ENCODE measurements at regions not wholly inside any gene's neighbourhood (a gene's known extent, or its start where the extent isn't known, plus 50 kb on each side); places are given as distances from the start of the nearest gene placed in this dataset.

- Histone ChIP-seq H3K9me3 (replicated peaks; ENCODE audit: insufficient read depth, low read length) (no peaks in the 10 kb centered on the region), H3K79me2 (ENCODE audit: low read length) (no peaks in the 10 kb centered on the region), H3K4me1 (ENCODE audit: low read length) (no peaks in the 10 kb centered on the region), H3K4me3 (ENCODE audit: low read length) (no peak overlapping the region), H3K27ac (ENCODE audit: low read length) (no peak overlapping the region), H3F3A (ENCODE audit: insufficient read depth, low read length) (no peaks in the 10 kb centered on the region), H3K9me2 (replicated peaks; ENCODE audit: insufficient read depth, low read length) (no peaks in the 10 kb centered on the region), H4K20me1 (ENCODE audit: insufficient read depth, low read length) (no peaks in the 10 kb centered on the region), H3K4me2 (ENCODE audit: low read depth, low read length) (no peak overlapping the region), H3K36me3 (replicated peaks; ENCODE audit: insufficient read depth, low read length) (no peaks in the 10 kb centered on the region), H3K27me3 (replicated peaks; ENCODE audit: insufficient read depth, low read length) (no peaks in the 10 kb centered on the region), H2AFZ (ENCODE audit: low read length) (no peak overlapping the region), H3K9ac (ENCODE audit: low read length) (no peak overlapping the region)
- TF ChIP-seq EZH2phosphoT487 (IDR thresholded peaks at IDR 0.05; ENCODE audit: low read length): no peak
- TF ChIP-seq, protein P1, sequence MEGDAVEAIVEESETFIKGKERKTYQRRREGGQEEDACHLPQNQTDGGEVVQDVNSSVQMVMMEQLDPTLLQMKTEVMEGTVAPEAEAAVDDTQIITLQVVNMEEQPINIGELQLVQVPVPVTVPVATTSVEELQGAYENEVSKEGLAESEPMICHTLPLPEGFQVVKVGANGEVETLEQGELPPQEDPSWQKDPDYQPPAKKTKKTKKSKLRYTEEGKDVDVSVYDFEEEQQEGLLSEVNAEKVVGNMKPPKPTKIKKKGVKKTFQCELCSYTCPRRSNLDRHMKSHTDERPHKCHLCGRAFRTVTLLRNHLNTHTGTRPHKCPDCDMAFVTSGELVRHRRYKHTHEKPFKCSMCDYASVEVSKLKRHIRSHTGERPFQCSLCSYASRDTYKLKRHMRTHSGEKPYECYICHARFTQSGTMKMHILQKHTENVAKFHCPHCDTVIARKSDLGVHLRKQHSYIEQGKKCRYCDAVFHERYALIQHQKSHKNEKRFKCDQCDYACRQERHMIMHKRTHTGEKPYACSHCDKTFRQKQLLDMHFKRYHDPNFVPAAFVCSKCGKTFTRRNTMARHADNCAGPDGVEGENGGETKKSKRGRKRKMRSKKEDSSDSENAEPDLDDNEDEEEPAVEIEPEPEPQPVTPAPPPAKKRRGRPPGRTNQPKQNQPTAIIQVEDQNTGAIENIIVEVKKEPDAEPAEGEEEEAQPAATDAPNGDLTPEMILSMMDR (IDR thresholded peaks at IDR 0.05; ENCODE audit: low read length): no peak
- no peak for TF ChIP-seq EZH2 (optimal IDR thresholded peaks at IDR 0.05; ENCODE audit: low read depth, low read length)
- DNase-seq: no peak
These were observed 124.6 kb upstream of the ZNF648 start for GRCh38 chr1:182185842-182186756.

DNA sequence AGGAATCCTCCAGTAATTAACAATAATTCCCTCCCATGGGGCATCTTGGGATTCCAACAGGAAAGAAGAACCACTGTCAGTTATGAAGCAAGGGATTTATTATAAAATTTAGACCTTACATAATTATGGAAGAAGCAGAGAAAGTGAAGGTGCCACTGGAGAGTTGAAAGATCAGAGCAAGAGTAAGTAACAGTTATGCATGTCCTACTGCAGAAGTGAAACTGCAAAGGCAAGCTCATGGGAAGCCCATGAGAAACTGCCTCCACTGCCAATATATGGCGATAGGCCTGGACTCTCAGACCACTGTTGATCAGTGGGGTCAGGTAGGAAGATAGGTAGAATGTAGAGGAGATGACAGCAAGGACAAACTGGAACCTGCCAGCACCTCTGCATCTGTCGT lies 123.6 kb upstream of the ZNF648 start:
- Histone ChIP-seq H3K4me1 (ENCODE audit: low read length) (no peaks in the 10 kb centered on the region), H3K36me3 (replicated peaks; ENCODE audit: insufficient read depth, low read length) (no peaks in the 10 kb centered on the region), H3K27me3 (replicated peaks; ENCODE audit: insufficient read depth, low read length) (no peaks in the 10 kb centered on the region), H3K79me2 (ENCODE audit: low read length) (no peaks in the 10 kb centered on the region), H3K4me2 (ENCODE audit: low read depth, low read length) (no peak overlapping the region), H3K9me2 (replicated peaks; ENCODE audit: insufficient read depth, low read length) (no peaks in the 10 kb centered on the region), H3F3A (ENCODE audit: insufficient read depth, low read length) (no peaks in the 10 kb centered on the region), H3K4me3 (ENCODE audit: low read length) (no peak overlapping the region), H4K20me1 (ENCODE audit: insufficient read depth, low read length) (no peaks in the 10 kb centered on the region), H3K9me3 (replicated peaks; ENCODE audit: insufficient read depth, low read length) (no peaks in the 10 kb centered on the region), H3K27ac (ENCODE audit: low read length) (no peak overlapping the region), H2AFZ (ENCODE audit: low read length) (no peak overlapping the region), H3K9ac (ENCODE audit: low read length) (no peak overlapping the region)
- TF ChIP-seq EZH2 (optimal IDR thresholded peaks at IDR 0.05; ENCODE audit: low read depth, low read length) (no peak), EZH2phosphoT487 (IDR thresholded peaks at IDR 0.05; ENCODE audit: low read length) (no peak)
- TF ChIP-seq, protein P1 (IDR thresholded peaks at IDR 0.05; ENCODE audit: low read length): no peak
- no peak for DNase-seq

- no peak for DNase-seq
- Histone ChIP-seq H3K4me3 (ENCODE audit: low read length) (no peak overlapping the region), H3K4me2 (ENCODE audit: low read depth, low read length) (no peak overlapping the region), H4K20me1 (ENCODE audit: insufficient read depth, low read length) (no peaks in the 10 kb centered on the region), H3F3A (ENCODE audit: insufficient read depth, low read length) (no peaks in the 10 kb centered on the region), H3K27ac (ENCODE audit: low read length) (no peak overlapping the region), H3K27me3 (replicated peaks; ENCODE audit: insufficient read depth, low read length) (no peaks in the 10 kb centered on the region), H3K79me2 (ENCODE audit: low read length) (no peaks in the 10 kb centered on the region), H3K4me1 (ENCODE audit: low read length) (no peaks in the 10 kb centered on the region), H2AFZ (ENCODE audit: low read length) (no peak overlapping the region), H3K9me3 (replicated peaks; ENCODE audit: insufficient read depth, low read length) (no peaks in the 10 kb centered on the region), H3K9me2 (replicated peaks; ENCODE audit: insufficient read depth, low read length) (no peaks in the 10 kb centered on the region), H3K9ac (ENCODE audit: low read length) (no peak overlapping the region), H3K36me3 (replicated peaks; ENCODE audit: insufficient read depth, low read length) (no peaks in the 10 kb centered on the region)
- TF ChIP-seq EZH2 (optimal IDR thresholded peaks at IDR 0.05; ENCODE audit: low read depth, low read length) (no peak), EZH2phosphoT487 (IDR thresholded peaks at IDR 0.05; ENCODE audit: low read length) (no peak)
- TF ChIP-seq, protein P1 (IDR thresholded peaks at IDR 0.05; ENCODE audit: low read length): no peak
These were observed 122.1 kb upstream of the ZNF648 start for GRCh38 chr1:182183606-182184005.

Measured in MM.1S (cell line).